Sigmoid colon (tissue), 4 donors: ENCODE measurements at regions not wholly inside any gene's neighbourhood (a gene's known extent, or its start where the extent isn't known, plus 50 kb on each side); places are given as distances from the start of the nearest gene placed in this dataset.

Source experiments
- EP300 ChIP-seq, 4 donors: sonication (generic); formaldehyde crosslinking; IDR thresholded peaks; one replicate each; pipeline ENCODE4 v1.6.1; 2017; ENCODE audit warnings: antibody characterized with exemption in 4 of 4
- TF ChIP-seq, protein P1 (sequence below), 4 experiments: fragments of 450-650 bp in 3 of 4; fragments of 200-600 bp in 1 of 4; IDR thresholded peaks; one replicate each; pipeline ENCODE4 v1.5.1; 2016 to 2019; ENCODE audit warnings: antibody characterized with exemption in 4 of 4, mild to moderate bottlenecking in 3 of 4, moderate library complexity in 2 of 4

DNA sequence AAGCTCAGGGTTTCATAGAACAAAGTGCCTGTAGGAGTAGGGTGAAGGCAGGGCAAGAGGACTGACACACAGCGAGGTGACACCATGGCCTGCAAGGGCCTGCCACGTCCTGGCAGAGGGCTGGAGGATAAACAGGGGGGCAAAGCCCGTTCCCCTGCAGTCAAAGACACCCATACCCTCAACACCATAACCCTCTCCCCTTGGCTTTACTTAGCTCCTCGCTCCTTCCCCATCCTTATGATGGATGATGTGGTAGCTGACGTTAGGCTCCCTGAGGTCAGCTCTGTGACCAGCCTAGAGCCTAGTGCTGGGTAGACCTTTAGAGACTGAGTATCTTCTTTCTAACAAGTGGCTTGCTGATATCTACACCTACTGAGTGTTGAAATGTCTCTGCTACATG lies 683.3 kb upstream of the HS6ST1 start:
- TF ChIP-seq, protein P1, sequence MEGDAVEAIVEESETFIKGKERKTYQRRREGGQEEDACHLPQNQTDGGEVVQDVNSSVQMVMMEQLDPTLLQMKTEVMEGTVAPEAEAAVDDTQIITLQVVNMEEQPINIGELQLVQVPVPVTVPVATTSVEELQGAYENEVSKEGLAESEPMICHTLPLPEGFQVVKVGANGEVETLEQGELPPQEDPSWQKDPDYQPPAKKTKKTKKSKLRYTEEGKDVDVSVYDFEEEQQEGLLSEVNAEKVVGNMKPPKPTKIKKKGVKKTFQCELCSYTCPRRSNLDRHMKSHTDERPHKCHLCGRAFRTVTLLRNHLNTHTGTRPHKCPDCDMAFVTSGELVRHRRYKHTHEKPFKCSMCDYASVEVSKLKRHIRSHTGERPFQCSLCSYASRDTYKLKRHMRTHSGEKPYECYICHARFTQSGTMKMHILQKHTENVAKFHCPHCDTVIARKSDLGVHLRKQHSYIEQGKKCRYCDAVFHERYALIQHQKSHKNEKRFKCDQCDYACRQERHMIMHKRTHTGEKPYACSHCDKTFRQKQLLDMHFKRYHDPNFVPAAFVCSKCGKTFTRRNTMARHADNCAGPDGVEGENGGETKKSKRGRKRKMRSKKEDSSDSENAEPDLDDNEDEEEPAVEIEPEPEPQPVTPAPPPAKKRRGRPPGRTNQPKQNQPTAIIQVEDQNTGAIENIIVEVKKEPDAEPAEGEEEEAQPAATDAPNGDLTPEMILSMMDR (IDR thresholded peaks at IDR 0.05) = no peak
- no peak for TF ChIP-seq EP300 (IDR thresholded peaks at IDR 0.05)
